ENCODE measurements at regions not wholly inside any gene's neighbourhood (a gene's known extent, or its start where the extent isn't known, plus 50 kb on each side); places are given as distances from the start of the nearest gene placed in this dataset.

- H3K4me3 ChIP-seq (replicated peaks; ENCODE audit: low read depth, low read length), result no peak overlapping the region
- TF ChIP-seq CTCF (IDR thresholded peaks at IDR 0.05; ENCODE audit: low read depth, low read length, missing control alignments), result no peak
- DNase-seq (ENCODE audit: extremely low read depth, low read depth), result no peak
Observed at GRCh38 chr22:47345025-47345424, 582.6 kb downstream of the TBC1D22A start.

GRCh38 chr22:47344414-47344813 is 582.0 kb downstream of the TBC1D22A start:
- no peak for DNase-seq (ENCODE audit: extremely low read depth, low read depth)
- no peak overlapping the region for H3K4me3 ChIP-seq (replicated peaks; ENCODE audit: low read depth, low read length)
- TF ChIP-seq CTCF (IDR thresholded peaks at IDR 0.05; ENCODE audit: low read depth, low read length, missing control alignments), result no peak

- no peak overlapping the region for H3K4me3 ChIP-seq (replicated peaks; ENCODE audit: low read depth, low read length)
- TF ChIP-seq CTCF (IDR thresholded peaks at IDR 0.05; ENCODE audit: low read depth, low read length, missing control alignments), result no peak
- no peak for DNase-seq (ENCODE audit: extremely low read depth, low read depth)
Observed at GRCh38 chr22:47343611-47344010, 581.2 kb downstream of the TBC1D22A start.

- TF ChIP-seq CTCF (IDR thresholded peaks at IDR 0.05; ENCODE audit: low read depth, low read length, missing control alignments), result no peak
- H3K4me3 ChIP-seq (replicated peaks; ENCODE audit: low read depth, low read length), result no peak overlapping the region
- DNase-seq (ENCODE audit: extremely low read depth, low read depth), result no peak
Observed at GRCh38 chr22:47342446-47342845, 580.0 kb downstream of the TBC1D22A start.

GRCh38 chr22:47341464-47341863 is 579.0 kb downstream of the TBC1D22A start:
- H3K4me3 ChIP-seq (replicated peaks; ENCODE audit: low read depth, low read length), result no peak overlapping the region
- DNase-seq (ENCODE audit: extremely low read depth, low read depth), result no peak
- TF ChIP-seq CTCF (IDR thresholded peaks at IDR 0.05; ENCODE audit: low read depth, low read length, missing control alignments), result no peak

- TF ChIP-seq CTCF (IDR thresholded peaks at IDR 0.05; ENCODE audit: low read depth, low read length, missing control alignments), result no peak
- no peak for DNase-seq (ENCODE audit: extremely low read depth, low read depth)
- no peak overlapping the region for H3K4me3 ChIP-seq (replicated peaks; ENCODE audit: low read depth, low read length)
Observed at GRCh38 chr22:47340851-47341436, 578.5 kb downstream of the TBC1D22A start.

- H3K4me3 ChIP-seq (replicated peaks; ENCODE audit: low read depth, low read length), result no peak overlapping the region
- no peak for TF ChIP-seq CTCF (IDR thresholded peaks at IDR 0.05; ENCODE audit: low read depth, low read length, missing control alignments)
- peak; percentile 39 for DNase-seq (ENCODE audit: extremely low read depth, low read depth)
Observed at GRCh38 chr22:47337161-47337621, 574.7 kb downstream of the TBC1D22A start.
